NCI-H2107 treated with DMSO at 0.1 percent for 48 hours (cell line): ENCODE measurements at regions not wholly inside any gene's neighbourhood (a gene's known extent, or its start where the extent isn't known, plus 50 kb on each side); places are given as distances from the start of the nearest gene placed in this dataset.
"Not testable (repeated sequence)": the region's sequence is repeated elsewhere in the genome, so short reads cannot be mapped to it uniquely, and the experiment has no call there.

Experiments used
- DNase-seq: peaks from one replicate; lab custom pipeline; 2025; ENCODE audit not compliant: unreplicated experiment; lab: John Stamatoyannopoulos, UW

GRCh38 chr10:2812631-2813030 is 254.7 kb upstream of the PFKP start:
- no peak for DNase-seq

- DNase-seq, result no peak
Measured at GRCh38 chr10:2800178-2800577, 267.2 kb upstream of the PFKP start.

GRCh38 chr10:2798336-2799022 is 268.9 kb upstream of the PFKP start:
- no peak for DNase-seq

GRCh38 chr10:2791774-2792443 is 275.4 kb upstream of the PFKP start:
- DNase-seq, result no peak

- no peak for DNase-seq
Measured at GRCh38 chr10:2790396-2791188, 276.8 kb upstream of the PFKP start.

GRCh38 chr10:2786251-2786650 is 281.1 kb upstream of the PFKP start:
- no peak for DNase-seq

- DNase-seq, result no peak
Measured at GRCh38 chr10:2784766-2785165, 282.6 kb upstream of the PFKP start.

GRCh38 chr10:2782950-2783349 is 284.4 kb upstream of the PFKP start:
- no peak for DNase-seq

- no peak for DNase-seq
Measured at GRCh38 chr10:2782265-2782664, 285.1 kb upstream of the PFKP start.

GRCh38 chr10:2777666-2778355 is 289.5 kb upstream of the PFKP start:
- DNase-seq, result no peak

- peak; percentile 82 for DNase-seq
Measured at GRCh38 chr10:2772816-2773631, 294.3 kb upstream of the PFKP start.

- no peak for DNase-seq
Measured at GRCh38 chr10:2772135-2772534, 295.2 kb upstream of the PFKP start.

GRCh38 chr10:2767293-2767692 is 300.1 kb upstream of the PFKP start:
- not testable (repeated sequence) for DNase-seq

GRCh38 chr10:2761971-2762370 is 305.4 kb upstream of the PFKP start:
- DNase-seq, result no peak

- no peak for DNase-seq
Measured at GRCh38 chr10:2761311-2761710, 306.0 kb upstream of the PFKP start.

GRCh38 chr10:2760736-2761135 is 306.6 kb upstream of the PFKP start:
- DNase-seq, result no peak

GRCh38 chr10:2759233-2759632 is 308.1 kb upstream of the PFKP start:
- no peak for DNase-seq

GRCh38 chr10:2754943-2755342 is 312.4 kb upstream of the PFKP start:
- DNase-seq, result no peak

GRCh38 chr10:2748287-2748686 is 319.1 kb upstream of the PFKP start:
- no peak for DNase-seq

GRCh38 chr10:2746638-2747037 is 320.7 kb upstream of the PFKP start:
- no peak for DNase-seq

GRCh38 chr10:2745666-2746065 is 321.7 kb upstream of the PFKP start:
- DNase-seq, result no peak
